ENCODE measurements at regions not wholly inside any gene's neighbourhood (a gene's known extent, or its start where the extent isn't known, plus 50 kb on each side); places are given as distances from the start of the nearest gene placed in this dataset.

GRCh38 chr12:116472193-116472592 is 87.0 kb upstream of the MAP1LC3B2 start:
- no peak for TF ChIP-seq CTCF (tag by site-specific recombination; IDR thresholded peaks at IDR 0.05)
- TF ChIP-seq OVOL3 (tag by site-specific recombination; IDR thresholded peaks at IDR 0.05), result no peak
- no peak for TF ChIP-seq ZNF174 (tag by site-specific recombination; IDR thresholded peaks at IDR 0.05)
- no peak for TF ChIP-seq REST (tag by site-specific recombination; IDR thresholded peaks at IDR 0.05)
- TF ChIP-seq ZBTB1 (tag by site-specific recombination; IDR thresholded peaks at IDR 0.05), result no peak
- TF ChIP-seq KLF1 (tag by site-specific recombination; IDR thresholded peaks at IDR 0.05), result no peak
- TF ChIP-seq ZFP41 (tag by site-specific recombination; IDR thresholded peaks at IDR 0.05; ENCODE audit: borderline replicate concordance), result no peak
- TF ChIP-seq ZBTB11 (tag by site-specific recombination; conservative IDR thresholded peaks at IDR 0.05; ENCODE audit: low read depth), result no peak
